Non-pigmented ciliary epithelial cell (primary cell): ENCODE measurements at regions not wholly inside any gene's neighbourhood (a gene's known extent, or its start where the extent isn't known, plus 50 kb on each side); places are given as distances from the start of the nearest gene placed in this dataset.

ENCODE experiments used
- DNase-seq: peaks from one replicate; pipeline ENCODE4 v3.0.0-alpha.2; 2010; ENCODE audit warnings: low read depth

GRCh38 chr2:30048636-30049175 lies 98.1 kb upstream of the YPEL5 start:
- DNase-seq, result no peak

GRCh38 chr2:30055548-30055947 lies 91.3 kb upstream of the YPEL5 start:
- no peak for DNase-seq

- no peak for DNase-seq
Observed at GRCh38 chr2:30060562-30060961, 86.2 kb upstream of the YPEL5 start.

- DNase-seq, result no peak
Observed at GRCh38 chr2:30068067-30068466, 78.7 kb upstream of the YPEL5 start.

GRCh38 chr2:30072250-30072842 lies 74.5 kb upstream of the YPEL5 start:
- DNase-seq, result peak; percentile 32

- no peak for DNase-seq
Observed at GRCh38 chr2:30073523-30073922, 73.3 kb upstream of the YPEL5 start.

- DNase-seq, result no peak
Observed at GRCh38 chr2:30074023-30074422, 72.8 kb upstream of the YPEL5 start.

GRCh38 chr2:30078521-30078920 lies 68.3 kb upstream of the YPEL5 start:
- no peak for DNase-seq

- no peak for DNase-seq
Observed at GRCh38 chr2:30084915-30085314, 61.9 kb upstream of the YPEL5 start.

GRCh38 chr2:30089171-30089570 lies 57.6 kb upstream of the YPEL5 start:
- DNase-seq, result no peak

- DNase-seq, result no peak
Observed at GRCh38 chr2:30095402-30095801, 51.4 kb upstream of the YPEL5 start.

- no peak for DNase-seq
Observed at GRCh38 chr2:30096451-30096850, 50.4 kb upstream of the YPEL5 start.
